Right lobe of liver (tissue), 4 donors: ENCODE measurements at regions not wholly inside any gene's neighbourhood (a gene's known extent, or its start where the extent isn't known, plus 50 kb on each side); places are given as distances from the start of the nearest gene placed in this dataset.

Experiments
- CTCF ChIP-seq, 4 donors: fragments of 200-600 bp in 3 of 4; fragments of 450-650 bp in 1 of 4; IDR thresholded peaks; one replicate each; pipeline versions ENCODE4 v1.5.1 to v1.8.0; 2016 to 2022; ENCODE audit warnings: antibody characterized with exemption in 4 of 4, mild to moderate bottlenecking in 2 of 4
- POLR2A ChIP-seq: fragments of 450-650 bp; IDR thresholded peaks from one replicate; pipeline ENCODE4 v1.6.1; 2017; ENCODE audit warnings: antibody characterized with exemption, mild to moderate bottlenecking
- donor health status: DM: no; HTN: no; CAD: no.
- donor health status: DM: no; HTN: no; CAD: no.
- donor health status: DM: no; HTN: yes; CAD: no.

GRCh38 chr2:39524756-39525635 lies 87.9 kb upstream of the MAP4K3 start:
- TF ChIP-seq CTCF (IDR thresholded peaks at IDR 0.05) (no peak), POLR2A (no peak)
